H54 (cell line): ENCODE measurements at regions not wholly inside any gene's neighbourhood (a gene's known extent, or its start where the extent isn't known, plus 50 kb on each side); places are given as distances from the start of the nearest gene placed in this dataset.
A peak's percentile ranks its signal among the peaks of the same experiment; 100 is the strongest.

Experiments used
- DNase-seq: peaks from one replicate; pipeline ENCODE4 v3.0.0; 2011; ENCODE audit warnings: low spot score, mixed read lengths; ENCODE audit not compliant: insufficient read length
- FAIRE-seq: peaks from 3 replicates; lab custom pipeline; 2011; peaks lifted over from hg19 to GRCh38; lab: Jason Lieb, UNC
- POLR2A ChIP-seq: IDR thresholded peaks from 2 replicates; pipeline ENCODE4 v1.6.1; 2011; ENCODE audit warnings: low read depth, mild to moderate bottlenecking, low read length

DNA sequence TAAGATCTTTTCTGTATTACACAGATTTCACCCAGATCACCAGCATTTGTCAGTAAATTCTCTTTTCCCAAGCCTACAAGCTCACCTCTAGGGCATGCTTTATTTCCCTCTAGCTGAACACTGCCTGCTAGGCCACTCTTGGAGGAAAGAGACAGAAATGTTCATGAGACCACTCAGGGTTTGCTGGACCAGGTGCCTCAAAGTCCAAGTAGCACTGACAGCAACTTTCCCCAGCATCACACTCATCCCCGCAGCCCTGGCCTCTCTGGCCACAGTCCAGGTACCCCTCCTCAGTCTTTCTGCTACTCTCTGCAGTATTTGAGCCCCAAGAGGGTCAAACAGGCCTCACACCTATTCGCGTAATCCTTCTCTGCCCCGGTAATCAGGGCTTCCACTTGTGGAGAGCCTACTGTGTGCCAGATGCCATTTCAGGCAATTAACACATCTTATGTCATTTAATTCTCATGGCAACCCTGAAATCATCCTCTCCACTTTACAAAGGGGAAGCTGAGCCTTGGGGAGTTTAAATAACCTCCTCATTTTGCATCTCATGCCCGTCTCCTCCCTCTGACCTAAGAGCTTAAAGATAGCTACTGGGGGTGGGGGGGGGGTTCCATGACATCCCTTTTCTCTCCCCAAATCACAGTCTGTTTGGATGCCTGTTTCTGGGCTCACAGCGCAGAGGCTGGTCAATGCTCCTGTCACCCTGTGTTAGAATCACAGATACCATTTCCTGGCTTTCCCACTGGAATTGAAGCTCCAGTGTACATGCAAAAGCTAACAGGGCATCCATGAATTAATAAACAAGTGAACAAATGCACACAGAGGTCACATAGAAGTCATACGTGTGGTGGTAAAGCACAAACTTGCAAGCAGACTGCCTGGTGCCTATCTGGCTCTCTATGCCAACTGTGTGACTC, 88.5 kb downstream of the PRLHR start:
- DNase-seq, result no peak
- no peak for FAIRE-seq
- no peak for TF ChIP-seq POLR2A

DNA sequence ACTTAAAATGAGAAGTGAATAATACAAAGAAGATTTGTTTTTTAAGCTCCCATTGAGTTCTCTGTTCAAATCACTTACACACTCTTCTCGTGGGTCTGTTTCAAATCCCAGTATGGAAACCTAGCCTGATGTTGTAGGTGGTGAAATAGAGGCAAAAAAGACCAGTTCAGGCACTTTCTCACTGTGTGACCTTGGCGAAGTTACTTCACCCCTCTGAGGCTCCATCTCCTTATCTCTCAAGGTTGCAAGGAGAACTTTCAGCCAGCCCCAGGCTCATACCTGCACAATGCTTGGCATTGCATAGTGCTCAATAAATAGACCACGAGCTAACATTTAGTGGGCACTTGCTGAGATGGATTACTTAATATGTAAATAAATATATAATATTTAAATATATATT, 90.1 kb downstream of the PRLHR start:
- DNase-seq, result no peak
- TF ChIP-seq POLR2A, result no peak
- FAIRE-seq, result no peak

DNA sequence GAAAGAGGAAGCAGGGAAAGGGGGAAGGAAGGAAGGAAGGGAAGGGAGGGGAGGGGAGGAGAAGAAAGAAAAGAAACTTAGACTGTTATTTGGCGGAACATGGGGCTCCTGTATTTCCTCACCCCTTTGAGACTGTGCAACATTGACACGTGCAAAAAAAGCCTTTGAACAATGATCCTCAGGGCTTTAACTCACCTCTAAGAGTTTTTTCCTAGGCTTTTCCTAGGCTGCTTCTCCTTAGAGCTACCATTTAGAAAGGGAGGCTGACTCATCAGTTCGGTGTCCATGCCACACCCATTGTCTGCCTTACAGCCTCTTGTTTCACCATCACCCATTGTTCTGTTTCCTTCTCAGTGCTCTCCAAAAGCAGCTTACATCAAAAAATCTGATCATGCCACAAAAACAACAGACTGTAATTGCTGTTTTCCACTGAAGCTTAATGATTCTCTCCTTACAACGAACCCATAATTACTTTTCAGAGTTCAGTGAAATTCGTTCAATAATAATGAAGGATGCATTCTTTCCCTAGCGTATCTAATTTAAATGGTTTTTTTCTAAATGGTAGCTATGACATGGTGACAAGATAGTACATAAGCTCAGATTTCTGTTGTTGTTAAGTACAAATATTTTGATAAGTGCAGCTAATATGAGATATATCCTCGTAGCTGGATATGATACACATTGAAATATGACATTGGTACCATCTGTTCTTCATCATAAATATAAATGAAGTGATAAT, 90.8 kb downstream of the PRLHR start:
- DNase-seq, result peak; percentile 35
- FAIRE-seq, result peak; percentile 68
- TF ChIP-seq POLR2A, result no peak

DNA sequence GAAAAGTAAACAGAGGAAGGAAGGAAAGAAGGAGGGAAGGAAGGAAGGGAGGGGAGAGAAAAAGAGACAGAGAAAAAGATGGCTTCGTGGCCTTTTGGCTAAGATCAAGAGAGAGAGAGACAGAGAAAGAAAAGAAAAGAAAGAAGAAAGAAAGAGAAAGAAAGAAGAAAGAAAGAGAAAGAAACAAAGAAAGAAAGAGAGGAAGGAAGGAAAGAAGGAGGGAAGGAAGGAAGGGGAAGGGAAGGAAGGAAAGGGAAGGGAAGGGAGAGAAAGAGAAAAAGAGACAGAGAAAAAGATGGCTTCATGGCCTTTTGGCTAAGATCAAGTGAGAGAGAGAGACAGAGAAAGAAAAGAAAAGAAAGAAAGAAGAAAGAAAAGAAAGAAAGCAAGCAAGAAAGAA, 91.4 kb downstream of the PRLHR start:
- DNase-seq (no peak), FAIRE-seq (no peak)
- no peak for TF ChIP-seq POLR2A

DNA sequence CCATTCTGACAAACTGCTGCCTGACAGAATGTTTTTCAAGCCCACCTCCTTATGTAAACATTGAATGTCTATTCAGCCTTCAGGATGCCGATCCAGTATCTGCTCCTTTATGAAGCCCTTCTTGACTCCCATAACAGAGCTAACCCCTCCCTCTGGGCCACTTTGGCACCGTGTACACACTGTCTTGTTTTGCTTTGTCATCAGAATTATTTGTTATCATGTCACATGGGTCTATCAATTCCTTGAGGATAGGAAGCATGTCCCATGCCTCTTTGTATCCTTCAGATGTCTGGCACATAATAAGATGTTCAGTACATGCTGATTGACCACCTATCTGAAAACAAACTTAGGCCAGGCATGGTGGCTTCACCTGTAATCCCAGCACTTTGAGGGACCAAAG, 92.3 kb downstream of the PRLHR start:
- no peak for TF ChIP-seq POLR2A
- no peak for DNase-seq
- FAIRE-seq, result no peak

DNA sequence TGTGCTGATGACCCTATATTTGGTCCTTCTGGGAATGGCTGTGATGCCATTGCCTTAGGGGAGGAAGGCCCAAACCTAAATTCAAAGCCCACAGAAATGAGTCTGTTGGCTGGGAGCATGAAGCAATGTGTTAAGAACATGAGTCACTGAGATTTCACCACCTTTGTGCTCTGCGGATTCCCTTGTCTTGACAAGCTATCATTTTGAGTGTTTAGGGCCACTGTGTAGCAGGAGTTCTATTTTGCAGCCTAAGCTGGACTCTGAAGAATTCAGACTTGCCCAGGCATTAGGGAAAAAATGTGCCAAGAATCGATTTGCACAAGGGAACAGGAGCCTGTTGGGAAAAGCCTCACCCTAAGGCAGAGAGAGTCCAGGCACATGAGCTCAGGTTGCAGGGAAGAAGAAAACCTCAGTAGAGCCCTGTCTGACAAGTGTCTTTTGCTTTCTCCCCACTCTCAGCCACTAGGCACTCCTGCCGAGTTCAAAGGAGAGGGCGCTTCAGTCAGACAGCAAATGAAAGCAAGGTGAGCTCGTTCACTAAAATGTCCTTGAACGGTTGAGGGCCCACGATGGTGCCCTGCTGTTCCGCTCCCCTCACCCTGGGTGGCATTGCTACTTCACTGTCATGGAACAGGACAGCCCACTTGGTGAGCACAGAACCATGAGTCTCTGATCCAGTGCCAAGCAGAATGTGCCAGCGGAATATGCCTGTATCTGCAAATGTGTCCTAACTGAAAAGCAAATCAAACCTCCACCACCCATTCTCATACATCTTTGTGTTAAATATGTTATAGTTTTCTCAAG, 93.6 kb downstream of the PRLHR start:
- DNase-seq (peak; percentile 23), FAIRE-seq (no peak)
- TF ChIP-seq POLR2A, result no peak

DNA sequence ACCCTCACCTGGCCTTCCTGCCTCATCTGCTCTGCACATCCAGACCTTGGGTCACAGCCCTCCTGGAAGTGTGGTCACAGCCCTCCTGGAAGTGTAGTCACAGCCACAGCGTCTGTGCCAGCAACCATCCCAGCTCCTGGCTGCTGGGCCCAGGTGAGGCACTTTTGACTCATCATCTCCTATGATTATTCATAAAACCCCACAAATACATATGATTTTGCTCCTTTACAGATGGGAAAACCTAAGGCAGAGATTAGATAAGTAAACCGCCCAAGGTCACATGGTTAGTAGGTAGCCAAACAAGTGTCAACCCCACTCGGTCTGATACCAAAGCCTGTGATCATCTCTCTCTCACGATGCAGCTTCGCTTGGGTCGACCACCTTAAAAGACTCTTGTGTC, 94.3 kb downstream of the PRLHR start:
- FAIRE-seq (no peak), DNase-seq (no peak)
- TF ChIP-seq POLR2A, result no peak

DNA sequence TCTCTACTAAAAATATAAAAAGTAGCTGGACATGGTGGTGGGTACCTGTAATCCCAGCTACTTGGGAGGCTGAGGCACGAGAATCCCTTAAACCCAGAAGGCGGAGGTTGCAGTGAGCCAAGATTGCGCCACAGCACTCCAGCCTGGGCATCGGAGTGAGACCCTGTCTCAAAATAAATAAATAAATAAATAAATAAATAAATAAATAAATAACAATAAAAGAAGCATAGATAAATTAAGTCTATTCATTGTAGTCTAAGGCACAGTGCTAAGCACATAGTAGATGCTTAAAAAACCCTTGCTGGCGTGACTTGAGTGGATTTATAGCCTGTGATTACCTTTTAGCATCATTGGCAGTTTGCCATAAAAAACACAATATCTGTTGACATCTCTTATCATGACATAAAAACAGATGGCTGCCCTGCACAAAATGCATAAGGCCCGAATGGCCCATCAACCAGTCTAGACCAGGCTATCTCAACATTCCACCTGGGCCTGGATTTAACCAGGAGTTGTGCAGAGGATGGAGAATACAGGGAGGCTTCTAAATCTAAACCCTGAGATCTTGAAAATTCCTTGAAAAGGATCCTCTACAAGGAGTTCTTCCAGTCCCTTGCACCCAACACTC, 94.9 kb downstream of the PRLHR start:
- no peak for TF ChIP-seq POLR2A
- FAIRE-seq, result no peak
- no peak for DNase-seq

DNA sequence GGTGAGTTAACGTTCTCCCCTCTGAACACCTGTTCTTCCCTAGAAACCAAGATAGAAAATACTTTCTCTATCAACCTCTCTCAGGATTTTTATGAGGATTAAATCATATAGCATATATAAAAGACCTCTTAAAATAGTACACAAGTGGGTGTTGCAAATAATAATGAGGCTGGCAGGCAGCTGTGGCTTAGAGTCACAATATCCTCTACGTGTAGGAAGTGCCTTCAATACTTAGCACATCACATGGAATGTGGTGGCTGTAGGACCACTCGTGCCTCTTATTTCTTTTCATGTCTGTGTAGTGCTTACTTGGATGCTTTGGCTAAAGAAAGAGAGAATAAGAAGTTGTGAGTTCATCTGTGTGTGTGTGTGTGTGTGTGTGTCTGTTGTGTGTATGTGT, 96.3 kb downstream of the PRLHR start:
- no peak for TF ChIP-seq POLR2A
- FAIRE-seq (no peak), DNase-seq (no peak)

DNA sequence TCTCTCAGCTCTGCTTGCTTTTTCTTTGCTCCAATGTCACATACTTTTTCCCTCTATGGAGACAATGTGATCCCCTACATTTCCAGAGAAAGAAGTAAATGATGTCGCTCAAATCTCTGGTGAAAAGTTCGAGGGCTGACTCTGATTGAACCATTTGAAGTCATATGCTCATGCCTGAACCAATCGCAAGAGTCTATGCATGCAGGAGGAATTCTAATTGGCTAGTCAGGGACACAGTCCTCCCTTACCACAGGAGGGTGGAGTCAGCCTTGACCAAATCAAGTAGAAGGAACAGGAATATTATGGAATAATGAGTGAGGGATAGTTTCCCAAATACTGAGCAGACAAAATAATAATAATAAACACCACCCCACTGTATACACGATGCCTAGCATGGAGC, 96.8 kb downstream of the PRLHR start:
- DNase-seq (no peak), FAIRE-seq (no peak)
- TF ChIP-seq POLR2A, result no peak

DNA sequence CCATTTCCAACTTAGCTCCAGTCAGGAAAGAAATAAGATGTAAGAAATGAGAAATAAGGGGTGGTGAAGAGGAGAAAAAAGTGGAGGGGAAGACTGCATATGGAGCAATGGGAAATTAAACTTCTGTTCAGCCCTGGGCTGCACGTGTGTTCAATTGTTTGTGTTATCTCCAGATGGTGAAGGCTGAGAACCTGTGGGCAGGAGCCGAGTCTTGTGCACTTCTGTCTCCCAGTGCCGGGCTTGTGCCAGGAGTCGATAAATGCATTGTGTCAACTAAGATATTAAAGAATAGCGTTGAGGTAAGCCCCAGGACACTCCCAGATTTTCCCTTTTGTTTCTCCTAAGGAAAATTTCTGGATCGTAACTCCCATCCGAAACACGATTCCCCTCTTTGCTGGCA, 98.2 kb downstream of the PRLHR start:
- FAIRE-seq (no peak), DNase-seq (no peak)
- no peak for TF ChIP-seq POLR2A

DNA sequence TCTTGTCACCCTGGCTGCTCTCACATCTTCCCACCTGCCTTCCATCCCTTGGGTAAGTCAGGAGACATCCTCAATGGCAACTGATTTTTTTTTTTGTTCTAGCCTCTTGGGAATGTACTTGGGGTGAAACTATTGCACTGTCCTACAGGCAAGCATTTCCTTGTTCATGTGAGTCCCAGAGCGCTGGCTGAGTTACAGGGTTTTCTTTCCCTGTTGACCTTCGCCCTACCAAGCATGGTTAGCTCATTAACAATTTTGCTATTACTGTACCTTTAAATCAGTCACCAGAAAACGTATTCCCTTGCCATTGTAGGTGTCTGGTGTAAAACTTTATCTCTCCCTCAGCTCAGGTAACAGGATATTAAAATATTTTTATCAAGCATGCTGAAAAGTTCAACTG, 98.9 kb downstream of the PRLHR start:
- DNase-seq, result no peak
- no peak for FAIRE-seq
- no peak for TF ChIP-seq POLR2A

DNA sequence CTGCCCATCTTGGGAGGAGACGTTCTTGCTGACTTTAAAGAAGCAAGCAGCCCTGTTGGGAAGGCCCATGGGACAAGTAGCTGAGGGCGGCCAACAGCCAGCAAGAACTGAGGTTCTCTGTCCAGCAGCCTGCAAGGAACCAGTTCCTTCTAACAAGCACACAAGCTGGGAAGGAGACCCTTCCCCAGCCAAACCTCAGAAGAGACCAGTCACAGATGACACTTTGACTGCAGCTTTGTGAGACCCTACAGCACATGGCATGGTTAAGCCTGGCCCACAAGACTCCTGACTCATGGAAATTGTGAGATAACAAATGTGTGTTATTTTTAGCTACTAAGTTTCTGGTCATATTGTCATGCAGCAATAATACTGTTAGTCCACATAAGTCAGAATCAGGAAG, 99.9 kb downstream of the PRLHR start:
- no peak for FAIRE-seq
- DNase-seq, result no peak
- TF ChIP-seq POLR2A, result no peak
